OCI-LY1 (cell line): ENCODE measurements at regions not wholly inside any gene's neighbourhood (a gene's known extent, or its start where the extent isn't known, plus 50 kb on each side); places are given as distances from the start of the nearest gene placed in this dataset.

Experiments used
- EZH2 ChIP-seq: fragments of 200-600 bp; sonication (generic), shearing (Covaris generic); IDR thresholded peaks from 2 replicates; pipeline ENCODE4 v1.8.0; 2017; ENCODE audit warnings: borderline replicate concordance, mixed run types, mild to moderate bottlenecking, antibody characterized with exemption, low read length, moderate library complexity, mixed read lengths
- TF ChIP-seq, protein P1 (sequence below): fragments of 200-600 bp; sonication (generic), shearing (Covaris generic); IDR thresholded peaks from 2 replicates; pipeline ENCODE4 v1.5.1; 2017; ENCODE audit warnings: mild to moderate bottlenecking, antibody characterized with exemption, low read length, moderate library complexity, mixed read lengths

DNA sequence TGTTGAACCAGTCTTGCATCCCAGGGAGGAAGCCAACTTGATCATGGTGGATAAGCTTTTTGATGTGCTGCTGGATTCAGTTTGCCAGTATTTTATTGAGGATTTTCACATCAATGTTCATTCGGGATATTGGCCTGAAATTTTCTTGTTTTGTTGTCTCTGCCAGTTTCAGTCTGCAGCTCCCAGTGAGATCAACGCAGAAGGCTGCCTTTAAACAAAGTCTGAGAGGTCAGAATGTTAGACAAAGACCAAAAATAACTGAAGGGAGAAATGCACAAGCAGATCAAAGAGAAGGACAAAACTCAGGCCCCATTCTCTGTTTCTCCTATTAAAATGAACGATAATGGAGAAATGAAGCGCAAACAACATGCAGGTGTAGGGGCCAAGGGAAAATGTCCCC, 170.4 kb downstream of the NHLRC3 start:
- no peak for TF ChIP-seq EZH2
- TF ChIP-seq, protein P1, sequence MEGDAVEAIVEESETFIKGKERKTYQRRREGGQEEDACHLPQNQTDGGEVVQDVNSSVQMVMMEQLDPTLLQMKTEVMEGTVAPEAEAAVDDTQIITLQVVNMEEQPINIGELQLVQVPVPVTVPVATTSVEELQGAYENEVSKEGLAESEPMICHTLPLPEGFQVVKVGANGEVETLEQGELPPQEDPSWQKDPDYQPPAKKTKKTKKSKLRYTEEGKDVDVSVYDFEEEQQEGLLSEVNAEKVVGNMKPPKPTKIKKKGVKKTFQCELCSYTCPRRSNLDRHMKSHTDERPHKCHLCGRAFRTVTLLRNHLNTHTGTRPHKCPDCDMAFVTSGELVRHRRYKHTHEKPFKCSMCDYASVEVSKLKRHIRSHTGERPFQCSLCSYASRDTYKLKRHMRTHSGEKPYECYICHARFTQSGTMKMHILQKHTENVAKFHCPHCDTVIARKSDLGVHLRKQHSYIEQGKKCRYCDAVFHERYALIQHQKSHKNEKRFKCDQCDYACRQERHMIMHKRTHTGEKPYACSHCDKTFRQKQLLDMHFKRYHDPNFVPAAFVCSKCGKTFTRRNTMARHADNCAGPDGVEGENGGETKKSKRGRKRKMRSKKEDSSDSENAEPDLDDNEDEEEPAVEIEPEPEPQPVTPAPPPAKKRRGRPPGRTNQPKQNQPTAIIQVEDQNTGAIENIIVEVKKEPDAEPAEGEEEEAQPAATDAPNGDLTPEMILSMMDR: no peak
